SK-N-MC (cell line): ENCODE measurements at regions not wholly inside any gene's neighbourhood (a gene's known extent, or its start where the extent isn't known, plus 50 kb on each side); places are given as distances from the start of the nearest gene placed in this dataset.
A peak's percentile ranks its signal among the peaks of the same experiment; 100 is the strongest.

Source experiments
- DNase-seq: peaks from one replicate; pipeline ENCODE4 v3.0.0-alpha.2; 2011; ENCODE audit warnings: low read depth, low spot score
- H3K27ac ChIP-seq: fragments of 200-600 bp; sonication (generic); 2 replicates; pipeline ENCODE4 v1.5.1; 2016; ENCODE audit warnings: mixed run types
- H3K36me3 ChIP-seq: fragments of 200-600 bp; sonication (generic); 2 replicates; pipeline ENCODE4 v1.6.1; 2017; ENCODE audit warnings: antibody characterized with exemption, low read length, mixed read lengths; ENCODE audit not compliant: insufficient read depth
- H3K4me3 ChIP-seq: fragments of 200-600 bp; sonication (generic); 2 replicates; pipeline ENCODE4 v1.5.1; 2016
- H3K9ac ChIP-seq: fragments of 200-600 bp; sonication (generic); 2 replicates; pipeline ENCODE4 v1.8.0; 2017; ENCODE audit warnings: mixed run types, mixed read lengths; ENCODE audit not compliant: insufficient read length
- H3K9me3 ChIP-seq: fragments of 200-600 bp; sonication (generic); 2 replicates; pipeline ENCODE4 v1.6.1; 2017; ENCODE audit warnings: low read depth, mild to moderate bottlenecking, antibody characterized with exemption, low read length, moderate library complexity, mixed read lengths
- EZH2 ChIP-seq: fragments of 200-600 bp; sonication (generic); IDR thresholded peaks from one replicate; pipeline ENCODE4 v1.6.1; 2017; ENCODE audit warnings: antibody characterized with exemption
- FOXP2 ChIP-seq: optimal IDR thresholded peaks from 2 replicates; pipeline ENCODE3; 2011; ENCODE audit warnings: mild to moderate bottlenecking, moderate library complexity; ENCODE audit not compliant: insufficient read depth; ENCODE audit errors: extremely low read length, control extremely low read depth
- POLR2AphosphoS5 ChIP-seq: IDR thresholded peaks from 2 replicates; pipeline ENCODE4 v1.6.1; 2012; ENCODE audit warnings: mild to moderate bottlenecking, low read depth, low read length, borderline replicate concordance

- Histone ChIP-seq H3K27ac (no peak overlapping the region), H3K9me3 (no peaks in the 10 kb centered on the region), H3K9ac (no peak overlapping the region), H3K4me3 (no peak overlapping the region), H3K36me3 (no peaks in the 10 kb centered on the region)
- no peak for DNase-seq
- TF ChIP-seq FOXP2 (no peak), POLR2AphosphoS5 (no peak), EZH2 (no peak)
These were observed 241.0 kb downstream of the EMP1 start for GRCh38 chr12:13437541-13437940.

- no peak overlapping the region for H3K27ac ChIP-seq
- no peaks in the 10 kb centered on the region for H3K36me3 ChIP-seq
- no peak for DNase-seq
- no peak overlapping the region for H3K9ac ChIP-seq
- TF ChIP-seq FOXP2 (no peak), POLR2AphosphoS5 (no peak), EZH2 (no peak)
- H3K9me3 ChIP-seq = no peaks in the 10 kb centered on the region
- H3K4me3 ChIP-seq = no peak overlapping the region
These were observed 240.3 kb downstream of the EMP1 start for GRCh38 chr12:13436696-13437391.

GRCh38 chr12:13436182-13436581, 239.7 kb downstream of the EMP1 start:
- H3K4me3 ChIP-seq = no peak overlapping the region
- no peak for TF ChIP-seq EZH2
- no peak for TF ChIP-seq FOXP2
- no peak for TF ChIP-seq POLR2AphosphoS5
- no peak overlapping the region for H3K9ac ChIP-seq
- no peaks in the 10 kb centered on the region for H3K9me3 ChIP-seq
- no peak for DNase-seq
- no peaks in the 10 kb centered on the region for H3K36me3 ChIP-seq
- H3K27ac ChIP-seq = no peak overlapping the region

GRCh38 chr12:13435235-13435933, 238.9 kb downstream of the EMP1 start:
- Histone ChIP-seq H3K27ac (no peak overlapping the region), H3K9ac (no peak overlapping the region), H3K4me3 (no peak overlapping the region), H3K9me3 (no peaks in the 10 kb centered on the region), H3K36me3 (no peaks in the 10 kb centered on the region)
- peak; percentile 72 for DNase-seq
- TF ChIP-seq FOXP2 = no peak
- no peak for TF ChIP-seq POLR2AphosphoS5
- no peak for TF ChIP-seq EZH2

GRCh38 chr12:13433768-13434167, 237.2 kb downstream of the EMP1 start:
- DNase-seq = no peak
- Histone ChIP-seq H3K36me3 (no peaks in the 10 kb centered on the region), H3K9ac (no peak overlapping the region), H3K9me3 (no peaks in the 10 kb centered on the region), H3K4me3 (no peak overlapping the region), H3K27ac (no peak overlapping the region)
- TF ChIP-seq EZH2 = no peak
- TF ChIP-seq FOXP2 = no peak
- TF ChIP-seq POLR2AphosphoS5 = no peak

GRCh38 chr12:13431041-13431440, 234.5 kb downstream of the EMP1 start:
- Histone ChIP-seq H3K9ac (no peak overlapping the region), H3K9me3 (no peaks in the 10 kb centered on the region), H3K4me3 (no peak overlapping the region), H3K36me3 (no peaks in the 10 kb centered on the region), H3K27ac (no peak overlapping the region)
- no peak for DNase-seq
- TF ChIP-seq FOXP2 = no peak

GRCh38 chr12:13428538-13429265, 232.2 kb downstream of the EMP1 start:
- no peak for DNase-seq
- no peak for TF ChIP-seq POLR2AphosphoS5
- no peaks in the 10 kb centered on the region for H3K36me3 ChIP-seq
- no peak overlapping the region for H3K27ac ChIP-seq
- H3K4me3 ChIP-seq = no peak overlapping the region
- H3K9ac ChIP-seq = no peak overlapping the region
- no peaks in the 10 kb centered on the region for H3K9me3 ChIP-seq

- H3K36me3 ChIP-seq = no peaks in the 10 kb centered on the region
- no peak overlapping the region for H3K4me3 ChIP-seq
- H3K27ac ChIP-seq = no peak overlapping the region
- no peak for DNase-seq
- no peak for TF ChIP-seq EZH2
- TF ChIP-seq FOXP2 = no peak
- no peak for TF ChIP-seq POLR2AphosphoS5
- H3K9ac ChIP-seq = no peak overlapping the region
- H3K9me3 ChIP-seq = no peaks in the 10 kb centered on the region
These were observed 229.2 kb downstream of the EMP1 start for GRCh38 chr12:13425766-13426165.

- Histone ChIP-seq H3K36me3 (no peaks in the 10 kb centered on the region), H3K4me3 (no peak overlapping the region), H3K27ac (no peak overlapping the region), H3K9ac (no peak overlapping the region), H3K9me3 (no peaks in the 10 kb centered on the region)
- no peak for DNase-seq
- TF ChIP-seq EZH2 (no peak), FOXP2 (no peak), POLR2AphosphoS5 (no peak)
These were observed 225.8 kb downstream of the EMP1 start for GRCh38 chr12:13422291-13422690.
